ENCODE measurements at regions not wholly inside any gene's neighbourhood (a gene's known extent, or its start where the extent isn't known, plus 50 kb on each side); places are given as distances from the start of the nearest gene placed in this dataset.
A peak's percentile ranks its signal among the peaks of the same experiment; 100 is the strongest.

DNA sequence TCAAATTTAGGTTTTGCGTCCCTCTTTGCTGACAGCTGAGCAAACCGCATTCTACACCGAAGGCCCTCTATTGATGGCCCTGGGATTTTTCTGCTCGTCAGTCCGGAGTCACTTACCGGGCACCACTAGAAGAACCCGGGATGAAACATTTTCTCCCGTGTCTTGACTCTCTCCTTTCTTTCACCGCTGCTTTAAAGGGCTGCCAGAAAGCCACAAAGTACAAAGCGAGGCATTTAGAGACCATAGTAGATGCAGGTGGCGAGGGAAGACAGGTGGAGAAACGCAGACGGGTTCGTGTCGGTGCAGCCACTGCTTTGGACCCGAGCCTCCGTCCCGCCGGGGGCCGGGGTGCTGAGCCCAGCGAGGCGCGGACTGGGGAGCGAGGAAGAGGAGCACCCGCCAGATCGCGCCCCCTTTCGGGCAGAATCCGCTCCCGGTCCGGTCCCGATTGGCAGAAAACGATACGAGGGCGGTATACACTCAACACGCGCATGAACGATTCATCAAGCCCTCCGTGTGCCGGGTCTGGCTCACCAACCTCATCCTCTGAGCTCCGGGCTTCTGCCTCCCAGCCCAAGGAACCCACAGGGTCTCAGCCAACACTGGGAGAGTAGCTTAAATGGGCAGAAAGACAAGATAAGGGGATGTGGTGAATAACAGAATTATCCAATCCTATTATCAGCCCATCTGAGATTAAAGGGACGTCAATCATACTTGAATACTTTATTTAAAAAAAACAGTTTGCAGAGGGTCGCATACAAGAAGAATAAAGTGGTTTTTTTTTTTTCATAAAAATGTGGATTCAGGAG is 84.9 kb downstream of the TRIM27 start:
- Histone ChIP-seq H3F3A (ENCODE audit: insufficient read depth, low read depth) (peaks cover 27% of the 10 kb centered on the region; the same call in 1 of the 2 replicates), H3K36me3 (ENCODE audit: low read depth) (no peaks in the 10 kb centered on the region), H3K4me1 (replicated peaks; ENCODE audit: insufficient read depth) (peaks cover 13% of the 10 kb centered on the region), H3K4me2 (peak overlapping the region; percentile 79), H3K9me3 (ENCODE audit: insufficient read depth, low read depth) (no peaks in the 10 kb centered on the region), H3K79me2 (ENCODE audit: low read depth) (no peaks in the 10 kb centered on the region), H3K9me2 (ENCODE audit: insufficient read depth) (no peaks in the 10 kb centered on the region), H3K27me3 (ENCODE audit: insufficient read depth, low read depth) (no peaks in the 10 kb centered on the region), H4K20me1 (ENCODE audit: insufficient read depth) (no peaks in the 10 kb centered on the region), H2AFZ (peak overlapping the region; percentile 96), H3K4me3 (peak overlapping the region; percentile 95), H3K27ac (peak overlapping the region; percentile 44)
- TF ChIP-seq, protein P1, sequence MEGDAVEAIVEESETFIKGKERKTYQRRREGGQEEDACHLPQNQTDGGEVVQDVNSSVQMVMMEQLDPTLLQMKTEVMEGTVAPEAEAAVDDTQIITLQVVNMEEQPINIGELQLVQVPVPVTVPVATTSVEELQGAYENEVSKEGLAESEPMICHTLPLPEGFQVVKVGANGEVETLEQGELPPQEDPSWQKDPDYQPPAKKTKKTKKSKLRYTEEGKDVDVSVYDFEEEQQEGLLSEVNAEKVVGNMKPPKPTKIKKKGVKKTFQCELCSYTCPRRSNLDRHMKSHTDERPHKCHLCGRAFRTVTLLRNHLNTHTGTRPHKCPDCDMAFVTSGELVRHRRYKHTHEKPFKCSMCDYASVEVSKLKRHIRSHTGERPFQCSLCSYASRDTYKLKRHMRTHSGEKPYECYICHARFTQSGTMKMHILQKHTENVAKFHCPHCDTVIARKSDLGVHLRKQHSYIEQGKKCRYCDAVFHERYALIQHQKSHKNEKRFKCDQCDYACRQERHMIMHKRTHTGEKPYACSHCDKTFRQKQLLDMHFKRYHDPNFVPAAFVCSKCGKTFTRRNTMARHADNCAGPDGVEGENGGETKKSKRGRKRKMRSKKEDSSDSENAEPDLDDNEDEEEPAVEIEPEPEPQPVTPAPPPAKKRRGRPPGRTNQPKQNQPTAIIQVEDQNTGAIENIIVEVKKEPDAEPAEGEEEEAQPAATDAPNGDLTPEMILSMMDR (conservative IDR thresholded peaks at IDR 0.05): peak; percentile 74
- TF ChIP-seq EZH2 (IDR thresholded peaks at IDR 0.05; ENCODE audit: low read depth): no peak
- intact Hi-C loops (cut with micrococcal nuclease; ENCODE audit: unreplicated experiment): loop anchor here (1.0 kb wide), 7 partner anchors 24 to 146 kb away; no protein-coding TSS in a partner anchor
- CTCF ChIA-PET: interaction anchor here (0.7 to 1.4 kb wide), 4 partner anchors 43 to 178 kb away, joined by 3 to 5 read pairs (median 4); no protein-coding TSS in a partner anchor
- BruUV-seq (replicated peaks): no TSS peak
- DNase-seq: peak; percentile 71 to 83
- POLR2A ChIA-PET (ENCODE audit: unreplicated experiment): interaction anchor here (0.7 kb wide), 1 partner anchor 57 kb away, joined by 4 read pairs; no protein-coding TSS in a partner anchor

DNA sequence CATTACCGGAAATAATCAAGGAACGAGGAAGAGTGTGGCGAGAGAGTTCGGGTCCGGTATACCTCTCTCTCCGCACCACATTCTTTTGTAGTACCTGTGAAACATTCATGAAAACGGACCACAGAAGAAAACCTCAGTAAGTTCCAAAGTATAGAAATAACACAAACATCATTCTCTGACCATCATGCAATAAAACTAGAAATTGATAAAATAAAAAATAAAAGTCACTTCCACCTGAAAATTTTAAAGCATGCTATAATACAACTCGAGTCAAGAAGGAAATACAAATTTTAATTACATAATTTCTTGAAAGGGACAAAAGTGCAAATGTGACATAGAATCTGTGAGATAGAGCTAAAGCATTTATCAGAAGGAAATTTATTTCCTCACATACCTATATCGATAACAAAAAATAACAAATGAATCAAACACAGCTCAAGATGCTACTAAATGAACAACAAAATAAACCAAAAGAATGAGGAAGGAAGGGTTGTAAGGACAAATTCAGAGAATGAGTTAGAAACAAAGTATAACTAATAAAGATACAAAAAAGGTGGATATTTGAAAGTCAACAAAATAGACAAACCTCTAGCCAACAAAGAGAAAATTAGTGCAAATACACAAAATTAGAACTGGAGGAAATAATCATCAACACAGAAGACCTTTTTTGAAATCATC is 84.2 kb downstream of the TRIM27 start:
- H4K20me1 ChIP-seq (ENCODE audit: insufficient read depth): no peaks in the 10 kb centered on the region
- CTCF ChIA-PET: interaction anchor here (0.7 to 1.4 kb wide), 3 partner anchors 57 to 572 kb away, joined by 3 to 5 read pairs (median 3); no protein-coding TSS in a partner anchor
- peaks cover 13% of the 10 kb centered on the region for H3K4me1 ChIP-seq (replicated peaks; ENCODE audit: insufficient read depth)
- BruUV-seq (replicated peaks): no TSS peak
- DNase-seq: no peak
- H3K9me3 ChIP-seq (ENCODE audit: insufficient read depth, low read depth): no peaks in the 10 kb centered on the region
- H3K4me3 ChIP-seq: peak overlapping the region; percentile 95
- peaks cover 27% of the 10 kb centered on the region; the same call in 1 of the 2 replicates for H3F3A ChIP-seq (ENCODE audit: insufficient read depth, low read depth)
- H3K36me3 ChIP-seq (ENCODE audit: low read depth): no peaks in the 10 kb centered on the region
- peak overlapping the region; percentile 96 for H2AFZ ChIP-seq
- H3K27me3 ChIP-seq (ENCODE audit: insufficient read depth, low read depth): no peaks in the 10 kb centered on the region
- H3K4me2 ChIP-seq: peak overlapping the region; percentile 79
- POLR2A ChIA-PET (ENCODE audit: unreplicated experiment): interaction anchor here (0.7 kb wide), 1 partner anchor 56 kb away, joined by 4 read pairs; no protein-coding TSS in a partner anchor
- peak overlapping the region; percentile 44; the same call in 1 of the 2 replicates for H3K27ac ChIP-seq
- TF ChIP-seq EZH2 (IDR thresholded peaks at IDR 0.05; ENCODE audit: low read depth): no peak
- TF ChIP-seq, protein P1 (conservative IDR thresholded peaks at IDR 0.05): no peak
- H3K9me2 ChIP-seq (ENCODE audit: insufficient read depth): no peaks in the 10 kb centered on the region
- intact Hi-C loops (cut with micrococcal nuclease; ENCODE audit: unreplicated experiment): loop anchor here (1.0 kb wide), 1 partner anchor 57 kb away; no protein-coding TSS in a partner anchor
- H3K79me2 ChIP-seq (ENCODE audit: low read depth): no peaks in the 10 kb centered on the region

DNA sequence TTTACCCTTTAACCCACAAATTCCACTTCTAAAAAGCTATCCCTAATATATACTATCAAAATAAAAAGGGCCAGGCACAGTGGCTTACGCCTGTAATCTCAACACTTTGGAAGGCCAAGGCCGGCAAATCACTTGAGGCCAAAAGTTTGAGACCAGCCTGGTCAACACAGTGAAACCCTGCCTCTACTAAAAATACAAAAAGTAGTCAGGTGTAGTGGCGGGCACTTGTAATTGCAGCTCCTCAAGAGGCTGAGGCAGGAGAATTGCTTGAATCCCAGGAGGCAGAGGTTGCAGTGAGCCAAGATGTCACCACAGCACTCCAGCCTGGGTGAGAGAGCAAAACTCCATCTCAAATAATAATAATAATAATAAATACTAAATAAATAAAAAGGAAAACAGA is 82.5 kb downstream of the TRIM27 start:
- no peak overlapping the region for H3K4me2 ChIP-seq
- no peaks in the 10 kb centered on the region for H4K20me1 ChIP-seq (ENCODE audit: insufficient read depth)
- no peaks in the 10 kb centered on the region for H3K9me2 ChIP-seq (ENCODE audit: insufficient read depth)
- H3K79me2 ChIP-seq (ENCODE audit: low read depth): no peaks in the 10 kb centered on the region
- CTCF ChIA-PET: interaction anchor here (1.0 kb wide), 1 partner anchor 175 kb away, joined by 3 read pairs; no protein-coding TSS in a partner anchor
- no TSS peak for BruUV-seq (replicated peaks)
- POLR2A ChIA-PET (ENCODE audit: unreplicated experiment): no interaction called here
- no peaks in the 10 kb centered on the region for H3K9me3 ChIP-seq (ENCODE audit: insufficient read depth, low read depth)
- H3K4me1 ChIP-seq (replicated peaks; ENCODE audit: insufficient read depth): peaks cover 13% of the 10 kb centered on the region
- no peak overlapping the region for H2AFZ ChIP-seq
- H3K4me3 ChIP-seq: no peak overlapping the region
- TF ChIP-seq EZH2 (IDR thresholded peaks at IDR 0.05; ENCODE audit: low read depth): no peak
- TF ChIP-seq, protein P1 (conservative IDR thresholded peaks at IDR 0.05): peak; percentile 35; the same call in 1 of the 2 replicates
- no peaks in the 10 kb centered on the region for H3K27me3 ChIP-seq (ENCODE audit: insufficient read depth, low read depth)
- no peak for DNase-seq
- H3K27ac ChIP-seq: no peak overlapping the region
- no peaks in the 10 kb centered on the region for H3K36me3 ChIP-seq (ENCODE audit: low read depth)
- H3F3A ChIP-seq (ENCODE audit: insufficient read depth, low read depth): peaks cover 27% of the 10 kb centered on the region; the same call in 1 of the 2 replicates
- intact Hi-C loops (cut with micrococcal nuclease; ENCODE audit: unreplicated experiment): no loop called here

Data from PC-9 (cell line).